GM21515 (cell line): ENCODE measurements at regions not wholly inside any gene's neighbourhood (a gene's known extent, or its start where the extent isn't known, plus 50 kb on each side); places are given as distances from the start of the nearest gene placed in this dataset.

Source experiments
- ATAC-seq: cut with Tn5 transposase; IDR thresholded peaks from one replicate; pipeline ENCODE4 v1.9.1; 2021; ENCODE audit not compliant: unreplicated experiment

GRCh38 chr7:13524076-13524475 is 465.4 kb downstream of the ETV1 start:
- no peak for ATAC-seq

DNA sequence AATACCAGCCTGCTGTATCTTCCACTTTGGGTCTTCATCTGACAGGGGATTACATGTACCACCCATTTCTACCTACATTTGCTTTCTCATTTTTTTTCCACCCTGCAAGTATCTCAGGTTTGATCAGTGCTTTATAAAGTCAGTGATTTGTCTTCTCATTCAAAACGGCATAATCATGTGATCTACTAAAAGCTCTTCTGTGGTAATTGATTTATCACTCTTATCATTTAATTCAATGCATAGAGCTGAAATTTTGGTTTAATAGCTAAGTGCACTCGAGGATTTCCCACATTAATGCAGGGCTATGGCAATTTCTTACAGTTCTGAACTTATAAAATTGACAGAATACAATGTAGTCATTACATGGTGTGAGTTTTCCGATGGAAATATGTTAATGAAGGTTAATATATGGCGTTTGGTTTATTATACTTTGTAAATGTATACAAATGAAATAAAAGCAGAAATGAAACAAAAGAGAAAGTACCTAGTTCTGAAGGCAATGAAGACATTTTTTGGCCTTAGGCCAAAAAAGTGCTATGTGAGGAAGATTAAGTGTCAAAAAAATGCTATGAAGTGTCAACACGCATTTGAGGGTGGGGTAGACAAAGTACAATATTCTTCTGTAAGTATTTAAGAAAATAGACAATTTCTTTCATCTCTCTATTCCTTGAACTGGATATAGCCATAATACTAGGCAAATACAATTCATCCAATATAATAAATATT is 457.3 kb downstream of the ETV1 start:
- ATAC-seq, result no peak

GRCh38 chr7:13538669-13539068 is 450.8 kb downstream of the ETV1 start:
- no peak for ATAC-seq

GRCh38 chr7:13540429-13540828 is 449.0 kb downstream of the ETV1 start:
- ATAC-seq, result no peak

GRCh38 chr7:13541326-13541725 is 448.1 kb downstream of the ETV1 start:
- no peak for ATAC-seq

DNA sequence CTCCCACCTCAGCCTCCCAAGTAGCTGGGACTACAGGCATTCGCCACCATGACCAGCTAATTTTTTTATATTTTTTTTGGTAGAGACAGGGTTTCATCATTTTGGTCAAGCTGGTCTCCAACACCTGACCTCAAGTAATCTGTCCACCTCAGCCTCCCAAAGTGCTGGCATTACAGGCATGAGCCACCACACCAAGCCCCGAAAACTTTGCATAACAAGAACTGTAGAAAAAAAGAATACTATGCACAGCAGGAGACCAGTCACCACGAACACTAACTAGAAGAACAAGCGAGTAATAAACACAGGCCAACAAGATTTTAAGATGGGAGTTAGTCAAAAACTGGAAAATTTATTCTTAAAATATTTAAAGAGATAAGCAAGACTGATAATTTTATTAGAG is 447.0 kb downstream of the ETV1 start:
- no peak for ATAC-seq

DNA sequence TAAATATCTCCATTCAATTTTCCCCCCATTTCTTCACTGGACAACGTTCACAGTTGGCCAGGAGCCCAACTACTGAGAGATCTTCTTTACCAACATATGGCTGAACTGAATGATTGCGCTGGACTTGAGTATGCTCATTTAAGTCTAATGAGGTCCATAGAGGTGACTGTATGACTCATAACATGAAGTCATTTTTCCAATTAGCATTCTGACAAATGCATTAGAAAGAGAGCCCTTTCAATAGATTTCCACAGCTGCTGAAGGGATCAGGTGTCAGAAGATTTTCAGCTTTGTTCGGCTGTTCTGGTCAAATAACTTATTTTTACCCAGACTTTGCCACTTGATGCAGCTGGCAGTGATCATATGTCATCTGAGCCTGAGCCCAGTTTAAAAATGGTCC is 438.0 kb downstream of the ETV1 start:
- ATAC-seq, result no peak

- ATAC-seq, result no peak
These were observed 429.0 kb downstream of the ETV1 start for GRCh38 chr7:13560441-13560840.

DNA sequence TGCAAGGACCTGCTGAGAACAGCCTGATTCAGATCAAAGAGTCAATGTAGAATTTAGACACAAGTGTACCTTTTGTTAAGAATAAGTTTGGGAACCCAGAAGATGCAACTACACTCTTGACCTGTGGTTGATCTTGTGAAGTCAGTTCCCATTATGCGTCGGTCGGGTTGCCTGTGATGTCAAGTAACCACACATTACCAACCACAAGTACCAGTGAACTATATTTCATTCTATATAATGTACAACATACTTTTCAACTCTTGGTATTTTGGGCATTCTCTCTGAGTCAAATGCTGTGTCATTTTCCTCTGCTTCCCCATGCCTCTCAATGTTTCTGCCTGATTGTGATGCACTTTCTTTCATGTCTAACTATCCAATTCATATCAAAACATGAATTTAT is 426.2 kb downstream of the ETV1 start:
- ATAC-seq, result no peak

DNA sequence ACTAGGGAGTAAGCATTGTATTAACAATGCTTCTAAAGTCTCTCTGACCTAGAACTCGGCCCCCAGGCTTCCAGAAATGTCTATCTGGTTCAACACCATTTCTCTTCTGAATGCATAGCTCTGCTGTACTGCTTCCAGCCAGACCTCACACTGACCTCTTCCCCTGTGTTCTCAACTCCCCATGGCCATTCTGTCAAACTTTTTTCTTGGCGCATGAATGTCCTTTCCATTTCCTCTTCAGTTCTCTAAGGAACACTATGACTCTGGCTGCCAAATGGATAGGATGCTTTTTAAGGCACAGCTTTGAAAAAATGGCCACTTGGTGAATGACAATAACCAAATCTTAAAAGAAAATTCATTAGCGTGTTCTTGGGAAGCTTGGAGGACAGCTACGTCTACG is 425.8 kb downstream of the ETV1 start:
- no peak for ATAC-seq

GRCh38 chr7:13577566-13578145 is 411.8 kb downstream of the ETV1 start:
- ATAC-seq, result no peak

DNA sequence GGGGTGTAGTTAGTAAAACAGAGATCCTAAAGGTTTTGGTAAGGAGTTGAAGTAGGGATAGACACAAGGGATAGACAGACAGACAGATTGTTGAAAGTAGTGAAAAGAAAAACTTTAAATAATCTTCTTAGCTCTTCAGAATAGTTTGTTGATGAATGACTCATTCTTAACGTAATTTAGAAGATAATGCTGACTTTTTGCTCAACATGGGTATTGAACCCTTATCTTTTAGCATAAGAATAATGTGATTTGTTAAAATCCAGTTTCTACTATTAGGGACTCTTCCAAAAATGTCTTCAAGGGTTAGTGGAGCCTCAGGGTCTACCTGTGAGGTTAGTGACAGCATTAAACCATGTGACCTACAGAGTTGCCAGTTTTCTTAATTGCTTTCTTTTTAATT is 411.2 kb downstream of the ETV1 start:
- ATAC-seq, result no peak

DNA sequence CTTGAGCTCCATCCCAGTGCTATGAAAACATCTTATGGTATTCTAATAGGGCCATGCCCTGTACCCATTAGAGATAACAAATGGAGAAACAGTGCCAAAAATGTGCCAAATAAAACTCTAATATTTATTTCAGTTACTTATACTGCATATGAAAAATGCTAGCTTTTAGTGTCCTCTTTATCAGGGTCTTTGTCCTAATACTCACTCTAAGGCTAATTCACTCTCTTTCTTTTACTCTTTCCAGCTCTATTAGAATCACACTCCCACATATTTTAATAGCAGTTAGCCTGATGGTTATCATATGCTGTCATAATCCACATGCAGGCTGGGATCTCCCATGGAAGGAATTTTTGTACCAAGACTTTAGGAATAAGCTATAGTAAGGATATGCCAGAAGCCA is 408.4 kb downstream of the ETV1 start:
- ATAC-seq, result no peak

GRCh38 chr7:13593854-13594253 is 395.6 kb downstream of the ETV1 start:
- ATAC-seq, result no peak

- no peak for ATAC-seq
These were observed 387.4 kb downstream of the ETV1 start for GRCh38 chr7:13602036-13602435.

GRCh38 chr7:13603016-13603415 is 386.4 kb downstream of the ETV1 start:
- no peak for ATAC-seq

GRCh38 chr7:13603661-13604060 is 385.8 kb downstream of the ETV1 start:
- no peak for ATAC-seq

DNA sequence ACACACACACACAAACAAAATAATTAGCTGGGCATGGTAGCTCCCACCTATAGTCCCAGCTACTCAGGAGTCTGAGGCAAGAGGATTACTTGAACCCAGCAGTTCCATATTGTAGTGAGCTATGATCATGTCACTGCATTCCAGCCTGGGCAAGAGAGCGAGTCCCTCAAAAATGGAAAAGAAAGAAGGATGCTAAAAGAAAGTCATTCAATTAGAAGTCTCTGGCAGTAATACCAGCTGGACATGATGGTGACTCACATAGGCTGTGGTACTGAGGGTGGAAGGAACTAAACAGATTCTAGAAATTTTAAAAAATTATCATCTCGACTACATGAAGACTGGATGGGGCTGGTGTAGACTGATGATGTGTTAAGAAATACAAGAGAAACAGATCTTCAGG is 385.3 kb downstream of the ETV1 start:
- ATAC-seq, result no peak

DNA sequence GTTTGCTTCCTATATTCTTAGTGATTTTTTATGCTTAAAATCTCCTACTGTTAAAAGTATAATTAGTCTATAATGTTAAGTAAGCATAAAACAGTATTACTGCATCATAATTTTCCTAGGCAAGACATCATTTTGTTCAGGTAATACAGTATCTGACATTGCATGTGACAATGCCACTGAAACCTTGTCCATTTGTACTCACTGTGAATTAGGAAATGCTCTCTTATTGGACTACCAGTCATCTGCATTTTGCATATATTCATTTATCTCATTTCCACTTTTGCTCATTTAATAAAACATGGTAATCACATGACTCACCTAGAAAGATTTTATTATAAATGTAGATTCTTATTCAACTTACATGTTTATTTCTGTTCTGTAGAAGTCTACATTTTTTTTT is 379.1 kb downstream of the ETV1 start:
- no peak for ATAC-seq

DNA sequence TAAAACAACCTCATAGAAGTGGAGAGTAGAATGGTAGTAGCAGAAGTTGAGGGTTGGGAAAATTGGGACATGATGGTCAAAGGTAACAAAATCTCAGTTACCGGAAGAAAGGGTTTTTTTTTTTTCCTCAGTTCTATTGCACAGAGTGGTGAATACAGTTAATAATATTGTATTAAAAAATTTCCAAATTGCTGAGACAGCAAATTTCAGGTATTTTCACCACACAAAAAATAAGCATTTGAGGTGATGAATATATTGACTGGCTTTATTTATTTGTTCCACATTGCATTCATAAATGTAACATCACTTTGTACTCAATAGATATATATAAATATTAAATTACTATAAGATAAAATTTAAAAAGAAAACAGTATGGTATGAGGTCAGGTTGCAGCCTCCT is 373.8 kb downstream of the ETV1 start:
- no peak for ATAC-seq

DNA sequence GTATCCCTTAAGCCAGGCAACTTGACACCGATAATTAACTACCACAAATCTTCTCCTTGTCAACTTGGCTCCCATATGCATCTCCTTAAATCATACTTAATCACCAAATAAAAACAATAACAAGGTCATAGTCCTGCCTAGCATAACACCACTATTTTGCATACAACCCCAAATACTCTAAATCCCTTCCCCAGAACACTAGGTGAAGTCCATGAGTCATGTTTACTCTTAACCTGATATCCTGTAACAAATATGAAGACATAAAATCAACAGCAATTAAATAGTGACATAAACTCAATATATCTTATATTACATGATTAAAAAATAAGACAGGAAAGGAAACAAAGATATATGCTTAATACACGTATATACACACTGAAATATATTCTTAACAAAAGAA is 362.0 kb downstream of the ETV1 start:
- ATAC-seq, result no peak

- ATAC-seq, result no peak
These were observed 361.0 kb downstream of the ETV1 start for GRCh38 chr7:13628239-13629001.
